Gastrocnemius medialis (tissue), 4 donors: ENCODE measurements at regions not wholly inside any gene's neighbourhood (a gene's known extent, or its start where the extent isn't known, plus 50 kb on each side); places are given as distances from the start of the nearest gene placed in this dataset.

ENCODE experiments used
- CTCF ChIP-seq, 5 experiments: fragments of 450-650 bp in 3 of 5; fragments of 200-600 bp in 2 of 5; sonication (generic) in 2 of 5; IDR thresholded peaks in 4 of 5; conservative IDR thresholded peaks in 1 of 5; 1 replicate in 4 of 5; 2 replicates in 1 of 5; pipeline ENCODE4 v1.5.1; 2016 to 2019; ENCODE audit warnings: antibody characterized with exemption in 5 of 5, mild to moderate bottlenecking in 3 of 5, moderate library complexity in 3 of 5
- POLR2A ChIP-seq, 2 donors: fragments of 450-650 bp; IDR thresholded peaks; one replicate each; pipeline ENCODE4 v1.6.1; 2017; ENCODE audit warnings: antibody characterized with exemption in 2 of 2, mild to moderate bottlenecking in 2 of 2, moderate library complexity in 2 of 2

DNA sequence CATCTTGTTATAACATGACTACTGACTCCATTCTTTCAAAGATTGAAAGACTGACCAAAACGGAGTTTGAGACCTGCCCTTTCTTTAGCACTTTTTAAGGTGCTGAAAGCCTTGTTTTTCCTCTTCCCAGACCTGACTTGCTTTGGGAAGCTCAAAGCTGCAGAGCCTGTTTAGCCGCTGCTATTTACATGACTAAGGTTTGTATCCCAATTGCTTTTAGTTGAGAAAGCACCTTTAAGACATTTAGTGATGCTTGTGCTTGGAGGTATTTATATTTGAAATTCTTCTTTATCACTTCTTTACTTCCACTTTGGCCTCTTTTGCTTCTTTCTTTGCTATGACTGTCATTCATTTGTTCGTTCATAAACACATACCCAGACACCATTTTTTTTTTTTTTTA lies 182.6 kb upstream of the ELL2 start:
- TF ChIP-seq CTCF (IDR thresholded peaks at IDR 0.05 in 4 of 5, conservative IDR thresholded peaks at IDR 0.05 in 1 of 5) (no peak), POLR2A (IDR thresholded peaks at IDR 0.05) (no peak)
